BLaER1 (cell line): ENCODE measurements at regions not wholly inside any gene's neighbourhood (a gene's known extent, or its start where the extent isn't known, plus 50 kb on each side); places are given as distances from the start of the nearest gene placed in this dataset.

ENCODE experiments used
- H3K27ac ChIP-seq: shearing (Covaris generic); formaldehyde crosslinking; 2 replicates; pipeline ENCODE4 v1.8.1; 2022
- H3K27me3 ChIP-seq: shearing (Covaris generic); formaldehyde crosslinking; 2 replicates; pipeline ENCODE4 v1.8.1; 2022
- H3K36me3 ChIP-seq: shearing (Covaris generic); formaldehyde crosslinking; 2 replicates; pipeline ENCODE4 v1.8.1; 2022
- H3K4me1 ChIP-seq: shearing (Covaris generic); formaldehyde crosslinking; 2 replicates; pipeline ENCODE4 v1.8.1; 2022
- H3K4me2 ChIP-seq: shearing (Covaris generic); formaldehyde crosslinking; 2 replicates; pipeline ENCODE4 v1.8.1; 2022
- H3K4me3 ChIP-seq: shearing (Covaris generic); formaldehyde crosslinking; 2 replicates; pipeline ENCODE4 v1.8.1; 2022
- H3K9ac ChIP-seq: shearing (Covaris generic); formaldehyde crosslinking; 2 replicates; pipeline ENCODE4 v1.8.1; 2022
- H3K9me3 ChIP-seq: shearing (Covaris generic); formaldehyde crosslinking; 2 replicates; pipeline ENCODE4 v1.8.1; 2022
- H4K20me1 ChIP-seq: shearing (Covaris generic); formaldehyde crosslinking; 2 replicates; pipeline ENCODE4 v1.8.1; 2022
- Cebpa-rat ChIP-seq: shearing (Covaris generic); IDR thresholded peaks from 2 replicates; pipeline ENCODE4 v1.8.1; 2022

GRCh38 chr3:194218646-194219453 lies 82.9 kb downstream of the HES1 start:
- no peaks in the 10 kb centered on the region; the same call in 1 of the 2 replicates for H3K4me1 ChIP-seq
- H3K9ac ChIP-seq = no peak overlapping the region
- H3K27me3 ChIP-seq = no peaks in the 10 kb centered on the region
- TF ChIP-seq Cebpa-rat = no peak
- no peaks in the 10 kb centered on the region for H3K36me3 ChIP-seq
- no peak overlapping the region for H3K4me2 ChIP-seq
- H4K20me1 ChIP-seq = no peaks in the 10 kb centered on the region
- no peaks in the 10 kb centered on the region for H3K9me3 ChIP-seq
- H3K27ac ChIP-seq = no peak overlapping the region
- no peak overlapping the region for H3K4me3 ChIP-seq

- no peak for TF ChIP-seq Cebpa-rat
- H3K9ac ChIP-seq = no peak overlapping the region
- no peak overlapping the region for H3K27ac ChIP-seq
- no peaks in the 10 kb centered on the region for H3K36me3 ChIP-seq
- no peaks in the 10 kb centered on the region for H3K9me3 ChIP-seq
- peaks cover 8% of the 10 kb centered on the region for H3K4me1 ChIP-seq
- no peak overlapping the region for H3K4me2 ChIP-seq
- H4K20me1 ChIP-seq = no peaks in the 10 kb centered on the region
- H3K27me3 ChIP-seq = no peaks in the 10 kb centered on the region
- H3K4me3 ChIP-seq = no peak overlapping the region
Measured at GRCh38 chr3:194219826-194220410, 84.0 kb downstream of the HES1 start.

- H3K9me3 ChIP-seq = no peaks in the 10 kb centered on the region
- no peaks in the 10 kb centered on the region for H4K20me1 ChIP-seq
- H3K4me2 ChIP-seq = no peak overlapping the region
- H3K27ac ChIP-seq = no peak overlapping the region
- TF ChIP-seq Cebpa-rat = no peak
- peaks cover 13% of the 10 kb centered on the region for H3K4me1 ChIP-seq
- H3K36me3 ChIP-seq = no peaks in the 10 kb centered on the region
- H3K9ac ChIP-seq = no peak overlapping the region
- no peak overlapping the region for H3K4me3 ChIP-seq
- no peaks in the 10 kb centered on the region for H3K27me3 ChIP-seq
Measured at GRCh38 chr3:194220901-194221326, 85.0 kb downstream of the HES1 start.

GRCh38 chr3:194221336-194221735 lies 85.4 kb downstream of the HES1 start:
- H3K4me1 ChIP-seq = peaks cover 13% of the 10 kb centered on the region
- no peak overlapping the region for H3K4me3 ChIP-seq
- H3K27ac ChIP-seq = no peak overlapping the region
- no peak overlapping the region for H3K9ac ChIP-seq
- no peak overlapping the region for H3K4me2 ChIP-seq
- no peaks in the 10 kb centered on the region for H4K20me1 ChIP-seq
- H3K36me3 ChIP-seq = no peaks in the 10 kb centered on the region
- H3K9me3 ChIP-seq = no peaks in the 10 kb centered on the region
- TF ChIP-seq Cebpa-rat = no peak
- no peaks in the 10 kb centered on the region for H3K27me3 ChIP-seq

GRCh38 chr3:194223951-194224350 lies 88.0 kb downstream of the HES1 start:
- Histone ChIP-seq H3K4me1 (peaks cover 13% of the 10 kb centered on the region), H3K4me3 (no peak overlapping the region), H3K9me3 (no peaks in the 10 kb centered on the region), H3K27me3 (no peaks in the 10 kb centered on the region), H4K20me1 (no peaks in the 10 kb centered on the region), H3K36me3 (no peaks in the 10 kb centered on the region), H3K27ac (no peak overlapping the region), H3K9ac (no peak overlapping the region), H3K4me2 (peak overlapping the region; percentile 58; the same call in 1 of the 2 replicates)
- TF ChIP-seq Cebpa-rat = no peak

GRCh38 chr3:194224471-194225417 lies 88.8 kb downstream of the HES1 start:
- Histone ChIP-seq H3K4me3 (no peak overlapping the region), H3K4me1 (peaks cover 13% of the 10 kb centered on the region), H3K27me3 (no peaks in the 10 kb centered on the region), H3K27ac (no peak overlapping the region), H3K9me3 (no peaks in the 10 kb centered on the region), H3K9ac (no peak overlapping the region), H3K4me2 (peak overlapping the region; percentile 58), H3K36me3 (no peaks in the 10 kb centered on the region), H4K20me1 (no peaks in the 10 kb centered on the region)
- TF ChIP-seq Cebpa-rat = no peak

GRCh38 chr3:194225418-194225812 lies 89.5 kb downstream of the HES1 start:
- Histone ChIP-seq H3K27me3 (no peaks in the 10 kb centered on the region), H3K4me3 (no peak overlapping the region), H3K9me3 (no peaks in the 10 kb centered on the region), H3K27ac (no peak overlapping the region), H4K20me1 (no peaks in the 10 kb centered on the region), H3K4me1 (peaks cover 13% of the 10 kb centered on the region), H3K4me2 (peak overlapping the region; percentile 58), H3K36me3 (no peaks in the 10 kb centered on the region), H3K9ac (no peak overlapping the region)
- no peak for TF ChIP-seq Cebpa-rat

GRCh38 chr3:194225988-194226663 lies 90.2 kb downstream of the HES1 start:
- Histone ChIP-seq H3K9me3 (no peaks in the 10 kb centered on the region), H4K20me1 (no peaks in the 10 kb centered on the region), H3K36me3 (no peaks in the 10 kb centered on the region), H3K4me3 (no peak overlapping the region), H3K4me2 (no peak overlapping the region), H3K27ac (no peak overlapping the region), H3K27me3 (no peaks in the 10 kb centered on the region), H3K9ac (no peak overlapping the region), H3K4me1 (peaks cover 13% of the 10 kb centered on the region)
- TF ChIP-seq Cebpa-rat = no peak
